Parathyroid adenoma (tissue), 2 donors: ENCODE measurements at regions not wholly inside any gene's neighbourhood (a gene's known extent, or its start where the extent isn't known, plus 50 kb on each side); places are given as distances from the start of the nearest gene placed in this dataset.

Source experiments
- H2AFZ ChIP-seq: fragments of 300-600 bp; sonication (generic); one replicate; pipeline ENCODE4 v1.7.0; 2017; ENCODE audit warnings: antibody characterized with exemption, mild to moderate bottlenecking
- H3K27ac ChIP-seq: fragments of 300-600 bp; sonication (generic); one replicate; pipeline ENCODE4 v1.7.0; 2017
- H3K27me3 ChIP-seq: fragments of 300-600 bp; sonication (generic); one replicate; pipeline ENCODE4 v1.7.0; 2017; ENCODE audit warnings: low read length; ENCODE audit not compliant: control insufficient read depth, insufficient read depth
- H3K36me3 ChIP-seq: fragments of 300-600 bp; sonication (generic); one replicate; pipeline ENCODE4 v1.7.0; 2017; ENCODE audit warnings: low read length; ENCODE audit not compliant: control insufficient read depth, insufficient read depth
- H3K4me1 ChIP-seq: fragments of 300-600 bp; sonication (generic); one replicate; pipeline ENCODE4 v1.7.0; 2017; ENCODE audit warnings: control low read depth
- H3K4me2 ChIP-seq: fragments of 300-600 bp; sonication (generic); one replicate; pipeline ENCODE4 v1.7.0; 2017; ENCODE audit warnings: low read length
- H3K4me3 ChIP-seq: fragments of 300-600 bp; sonication (generic); one replicate; pipeline ENCODE4 v1.7.0; 2017; ENCODE audit warnings: low read depth, low read length
- H3K79me2 ChIP-seq: fragments of 300-600 bp; sonication (generic); one replicate; pipeline ENCODE4 v1.7.0; 2017; ENCODE audit warnings: control low read depth
- H3K9ac ChIP-seq: fragments of 300-600 bp; sonication (generic); one replicate; pipeline ENCODE4 v1.7.0; 2017; ENCODE audit warnings: mild to moderate bottlenecking
- H3K9me3 ChIP-seq: fragments of 300-600 bp; sonication (generic); one replicate; pipeline ENCODE4 v1.7.0; 2017; ENCODE audit warnings: low read length; ENCODE audit not compliant: control insufficient read depth
- CTCF ChIP-seq: fragments of 300-600 bp; sonication (generic); IDR thresholded peaks from one replicate; pipeline ENCODE4 v1.7.0; 2017; ENCODE audit warnings: antibody characterized with exemption, mild to moderate bottlenecking
- donor health status: primary hyperparathyroidism.

GRCh38 chrX:8105531-8105930 is 65.5 kb downstream of the VCX2 start:
- Histone ChIP-seq H3K9ac (no peak overlapping the region), H3K4me2 (no peak overlapping the region), H2AFZ (no peak overlapping the region), H3K27ac (no peak overlapping the region), H3K4me3 (no peak overlapping the region), H3K79me2 (no peaks in the 10 kb centered on the region), H3K27me3 (no peaks in the 10 kb centered on the region), H3K9me3 (no peaks in the 10 kb centered on the region), H3K36me3 (no peaks in the 10 kb centered on the region), H3K4me1 (no peaks in the 10 kb centered on the region)
- no peak for TF ChIP-seq CTCF

- no peak for TF ChIP-seq CTCF
- Histone ChIP-seq H3K27ac (no peak overlapping the region), H3K79me2 (no peaks in the 10 kb centered on the region), H3K9ac (no peak overlapping the region), H3K9me3 (no peaks in the 10 kb centered on the region), H3K27me3 (no peaks in the 10 kb centered on the region), H3K4me3 (no peak overlapping the region), H2AFZ (no peak overlapping the region), H3K4me2 (no peak overlapping the region), H3K4me1 (no peaks in the 10 kb centered on the region), H3K36me3 (no peaks in the 10 kb centered on the region)
Measured at GRCh38 chrX:8103655-8104054, 67.4 kb downstream of the VCX2 start.

- Histone ChIP-seq H3K79me2 (no peaks in the 10 kb centered on the region), H3K27ac (no peak overlapping the region)
- TF ChIP-seq CTCF: no peak
Measured at GRCh38 chrX:8091510-8091909, 79.6 kb downstream of the VCX2 start.

GRCh38 chrX:8090906-8091305 is 80.2 kb downstream of the VCX2 start:
- Histone ChIP-seq H3K79me2 (no peaks in the 10 kb centered on the region), H3K4me2 (no peak overlapping the region), H3K9me3 (no peaks in the 10 kb centered on the region), H3K4me3 (no peak overlapping the region), H3K27me3 (no peaks in the 10 kb centered on the region), H3K27ac (no peak overlapping the region), H3K9ac (no peak overlapping the region), H2AFZ (no peak overlapping the region), H3K4me1 (no peaks in the 10 kb centered on the region), H3K36me3 (no peaks in the 10 kb centered on the region)
- TF ChIP-seq CTCF: no peak

More at GRCh38 chrX:8091510-8091909, 79.6 kb downstream of the VCX2 start:
- Histone ChIP-seq H3K9me3 (no peaks in the 10 kb centered on the region), H3K4me2 (no peak overlapping the region), H3K36me3 (no peaks in the 10 kb centered on the region), H3K4me3 (no peak overlapping the region), H3K4me1 (no peaks in the 10 kb centered on the region), H3K9ac (no peak overlapping the region), H3K27me3 (no peaks in the 10 kb centered on the region), H2AFZ (no peak overlapping the region)

- no peaks in the 10 kb centered on the region for H3K27me3 ChIP-seq
- no peak overlapping the region for H3K9ac ChIP-seq
- TF ChIP-seq CTCF: no peak
- H3K36me3 ChIP-seq: no peaks in the 10 kb centered on the region
- H3K79me2 ChIP-seq: no peaks in the 10 kb centered on the region
- H3K27ac ChIP-seq: no peak overlapping the region
- no peak overlapping the region for H3K4me2 ChIP-seq
- no peaks in the 10 kb centered on the region for H3K9me3 ChIP-seq
- H2AFZ ChIP-seq: no peak overlapping the region
- H3K4me1 ChIP-seq: no peaks in the 10 kb centered on the region
- no peak overlapping the region for H3K4me3 ChIP-seq
Measured at GRCh38 chrX:8090482-8090881, 80.6 kb downstream of the VCX2 start.
